Neural crest cell (in vitro differentiated cells): ENCODE measurements at regions not wholly inside any gene's neighbourhood (a gene's known extent, or its start where the extent isn't known, plus 50 kb on each side); places are given as distances from the start of the nearest gene placed in this dataset.

ENCODE experiments used
- DNase-seq: peaks from one replicate; pipeline ENCODE4 v3.0.0; 2021; ENCODE audit warnings: low read depth, mixed read lengths, low spot score
- H3K27ac Mint-ChIP-seq: one replicate; pipeline ENCODE4 v1.8.0; 2021; ENCODE audit warnings: mild to moderate bottlenecking, mixed read lengths; ENCODE audit not compliant: unreplicated experiment
- H3K27me3 Mint-ChIP-seq: 2 replicates; pipeline ENCODE4 v1.8.0; 2021; ENCODE audit warnings: low read depth, mild to moderate bottlenecking, mixed read lengths
- H3K36me3 Mint-ChIP-seq: 2 replicates; pipeline ENCODE4 v1.8.0; 2021; ENCODE audit warnings: low read depth, mild to moderate bottlenecking, mixed read lengths
- H3K4me1 Mint-ChIP-seq: 2 replicates; pipeline ENCODE4 v1.8.0; 2021; ENCODE audit warnings: mixed read lengths
- H3K4me3 Mint-ChIP-seq: one replicate; pipeline ENCODE4 v1.8.0; 2021; ENCODE audit warnings: mild to moderate bottlenecking, mixed read lengths
- H3K9me3 Mint-ChIP-seq: 2 replicates; pipeline ENCODE4 v1.8.0; 2021; ENCODE audit warnings: mixed read lengths
- TF ChIP-seq, protein P1 (sequence below): fragments of 200-600 bp; sonication (generic); conservative IDR thresholded peaks from 2 replicates; pipeline ENCODE4 v1.5.0; 2021; ENCODE audit warnings: antibody characterized with exemption, mild to moderate bottlenecking

DNA sequence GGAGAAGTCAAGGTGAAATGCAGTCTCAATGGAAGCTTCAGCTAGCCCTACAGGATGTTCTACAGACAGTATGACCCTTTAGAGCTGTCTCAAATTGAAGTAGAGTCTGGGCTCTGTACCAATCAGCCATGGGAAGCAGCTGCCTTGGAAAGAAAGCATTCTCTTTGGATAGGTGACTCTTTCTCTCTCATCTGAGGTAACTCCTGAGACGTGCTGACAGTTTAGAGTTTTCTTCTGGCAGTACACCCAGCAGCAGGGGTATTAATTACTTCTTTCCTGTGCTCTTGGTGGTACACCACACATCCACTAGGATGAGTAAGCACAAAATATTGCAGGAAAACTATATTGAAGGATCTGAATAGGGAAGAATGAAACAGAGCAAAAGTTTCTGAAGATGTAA is 329.6 kb upstream of the RGMB start:
- Mint-ChIP-seq H3K27me3 (no peaks in the 10 kb centered on the region), H3K36me3 (peaks cover 24% of the 10 kb centered on the region), H3K4me1 (no peaks in the 10 kb centered on the region), H3K4me3 (no peak overlapping the region), H3K27ac (no peak overlapping the region), H3K9me3 (peaks cover 24% of the 10 kb centered on the region)
- DNase-seq = no peak
- TF ChIP-seq, protein P1, sequence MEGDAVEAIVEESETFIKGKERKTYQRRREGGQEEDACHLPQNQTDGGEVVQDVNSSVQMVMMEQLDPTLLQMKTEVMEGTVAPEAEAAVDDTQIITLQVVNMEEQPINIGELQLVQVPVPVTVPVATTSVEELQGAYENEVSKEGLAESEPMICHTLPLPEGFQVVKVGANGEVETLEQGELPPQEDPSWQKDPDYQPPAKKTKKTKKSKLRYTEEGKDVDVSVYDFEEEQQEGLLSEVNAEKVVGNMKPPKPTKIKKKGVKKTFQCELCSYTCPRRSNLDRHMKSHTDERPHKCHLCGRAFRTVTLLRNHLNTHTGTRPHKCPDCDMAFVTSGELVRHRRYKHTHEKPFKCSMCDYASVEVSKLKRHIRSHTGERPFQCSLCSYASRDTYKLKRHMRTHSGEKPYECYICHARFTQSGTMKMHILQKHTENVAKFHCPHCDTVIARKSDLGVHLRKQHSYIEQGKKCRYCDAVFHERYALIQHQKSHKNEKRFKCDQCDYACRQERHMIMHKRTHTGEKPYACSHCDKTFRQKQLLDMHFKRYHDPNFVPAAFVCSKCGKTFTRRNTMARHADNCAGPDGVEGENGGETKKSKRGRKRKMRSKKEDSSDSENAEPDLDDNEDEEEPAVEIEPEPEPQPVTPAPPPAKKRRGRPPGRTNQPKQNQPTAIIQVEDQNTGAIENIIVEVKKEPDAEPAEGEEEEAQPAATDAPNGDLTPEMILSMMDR = no peak

DNA sequence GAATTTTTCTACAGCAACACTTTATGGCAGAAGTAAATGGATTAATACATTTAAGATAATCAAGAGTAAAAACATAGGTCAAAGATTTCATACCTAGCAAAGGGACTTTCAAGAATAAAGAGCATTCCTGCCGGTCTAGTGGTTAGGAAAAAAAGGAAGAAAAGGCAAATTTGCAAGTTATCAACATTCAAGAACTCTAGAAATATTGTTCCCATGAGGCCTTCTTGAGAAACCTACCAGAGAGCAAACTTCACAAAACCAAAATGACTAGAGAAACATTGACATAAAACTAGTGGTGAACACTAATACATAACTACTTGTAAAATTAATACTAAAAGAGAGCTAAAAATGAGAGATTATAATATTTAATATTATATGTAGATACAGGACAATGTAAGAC is 320.2 kb upstream of the RGMB start:
- Mint-ChIP-seq H3K4me3 (no peak overlapping the region), H3K27me3 (no peaks in the 10 kb centered on the region), H3K9me3 (peaks cover 9% of the 10 kb centered on the region), H3K36me3 (peaks cover 9% of the 10 kb centered on the region), H3K27ac (no peak overlapping the region), H3K4me1 (no peaks in the 10 kb centered on the region)
- TF ChIP-seq, protein P1 = no peak
- no peak for DNase-seq

DNA sequence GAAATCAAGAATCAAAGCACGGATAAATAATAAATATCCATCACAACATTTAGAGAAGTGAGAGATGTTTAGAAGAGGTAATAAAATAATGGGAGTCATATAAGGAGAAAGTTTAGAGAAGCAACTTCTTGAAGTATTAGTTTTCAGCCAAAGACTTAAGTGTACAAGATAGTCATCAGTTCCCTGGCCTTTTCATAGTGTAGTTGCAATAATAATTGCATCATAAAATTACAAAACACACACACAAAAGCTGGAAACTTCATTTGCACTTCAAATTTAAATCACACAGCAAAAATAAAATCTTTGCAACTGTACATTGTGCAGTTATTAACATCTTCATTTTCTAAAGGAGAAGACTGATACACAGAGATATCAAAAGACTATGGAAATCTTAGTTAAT is 319.1 kb upstream of the RGMB start:
- DNase-seq = no peak
- Mint-ChIP-seq H3K9me3 (peaks cover 4% of the 10 kb centered on the region), H3K27ac (no peak overlapping the region), H3K4me1 (no peaks in the 10 kb centered on the region), H3K36me3 (peaks cover 2% of the 10 kb centered on the region), H3K27me3 (no peaks in the 10 kb centered on the region), H3K4me3 (no peak overlapping the region)
- TF ChIP-seq, protein P1 = no peak

DNA sequence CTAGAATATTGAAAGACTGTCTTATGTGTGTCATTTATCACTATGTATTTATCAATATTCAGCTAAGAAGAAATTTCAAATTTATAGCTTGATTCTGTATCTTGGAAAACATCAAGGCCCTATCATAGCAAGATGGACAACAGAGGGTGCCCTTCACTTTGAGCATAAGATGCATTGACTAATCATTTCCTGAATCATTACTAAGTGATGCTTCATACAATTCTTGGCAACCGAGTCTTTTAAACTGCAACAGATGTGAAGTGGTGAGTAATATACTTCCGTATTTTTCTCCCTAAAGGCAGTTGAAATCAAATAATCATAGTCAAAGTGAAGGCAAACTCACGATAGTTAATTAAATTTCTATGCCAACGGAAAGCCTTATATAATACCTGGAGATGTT is 318.6 kb upstream of the RGMB start:
- Mint-ChIP-seq H3K27me3 (no peaks in the 10 kb centered on the region), H3K4me1 (no peaks in the 10 kb centered on the region), H3K9me3 (peaks cover 4% of the 10 kb centered on the region), H3K36me3 (peaks cover 2% of the 10 kb centered on the region), H3K27ac (no peak overlapping the region), H3K4me3 (no peak overlapping the region)
- DNase-seq = no peak
- TF ChIP-seq, protein P1 = no peak

DNA sequence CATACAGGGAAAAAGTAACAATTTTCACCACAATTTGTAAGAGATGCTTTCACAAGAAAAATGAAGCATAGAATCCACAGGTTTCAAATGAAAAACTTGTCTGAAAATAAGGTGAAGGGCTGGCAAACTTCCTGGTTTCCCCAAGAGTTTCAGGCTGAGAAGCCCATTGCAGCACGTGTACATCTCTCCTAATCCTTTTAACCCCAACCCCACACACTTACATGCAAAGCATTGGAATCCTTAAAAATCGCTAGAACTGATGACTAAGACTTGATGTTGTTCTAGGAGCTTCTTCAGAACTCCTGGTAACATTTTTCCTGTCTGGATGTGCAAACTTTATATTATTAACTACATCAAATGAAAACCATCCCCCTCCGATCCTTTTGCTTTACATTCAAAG is 317.8 kb upstream of the RGMB start:
- no peak for DNase-seq
- no peaks in the 10 kb centered on the region for H3K27me3 Mint-ChIP-seq
- H3K4me1 Mint-ChIP-seq = no peaks in the 10 kb centered on the region
- peaks cover 2% of the 10 kb centered on the region for H3K36me3 Mint-ChIP-seq
- H3K27ac Mint-ChIP-seq = no peak overlapping the region
- TF ChIP-seq, protein P1 = no peak
- H3K9me3 Mint-ChIP-seq = peaks cover 1% of the 10 kb centered on the region
- H3K4me3 Mint-ChIP-seq = no peak overlapping the region

DNA sequence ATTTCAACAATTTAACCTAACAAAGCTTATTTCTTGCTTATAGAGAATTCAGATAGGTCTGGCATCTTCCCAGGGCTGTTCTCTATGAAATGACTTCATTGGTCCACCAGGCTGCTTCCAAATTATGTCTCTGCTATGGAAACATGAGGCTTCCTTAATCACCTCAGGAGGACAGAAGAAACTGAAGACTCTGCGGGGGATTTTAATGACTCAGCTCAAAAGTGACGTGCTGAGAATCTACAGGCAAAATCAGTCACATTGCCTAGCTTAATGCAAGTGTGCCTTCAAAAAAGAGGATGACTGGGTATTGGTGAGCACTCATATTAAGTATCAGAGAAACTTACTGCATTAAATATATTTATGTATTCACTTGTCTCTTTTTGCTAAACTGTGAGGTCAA is 315.5 kb upstream of the RGMB start:
- Mint-ChIP-seq H3K4me3 (no peak overlapping the region), H3K36me3 (no peaks in the 10 kb centered on the region), H3K4me1 (no peaks in the 10 kb centered on the region), H3K27ac (no peak overlapping the region), H3K9me3 (no peaks in the 10 kb centered on the region), H3K27me3 (no peaks in the 10 kb centered on the region)
- no peak for DNase-seq
- TF ChIP-seq, protein P1 = no peak
